Sigmoid colon (tissue), 6 donors: ENCODE measurements at regions not wholly inside any gene's neighbourhood (a gene's known extent, or its start where the extent isn't known, plus 50 kb on each side); places are given as distances from the start of the nearest gene placed in this dataset.
"Not testable (repeated sequence)": the region's sequence is repeated elsewhere in the genome, so short reads cannot be mapped to it uniquely, and the experiment has no call there.

ENCODE experiments used
- DNase-seq: peaks from one replicate; pipeline ENCODE4 v3.0.0-alpha.2; 2019
- H3K27ac ChIP-seq, 4 donors: fragments of 200-600 bp; sonication (generic); one replicate each; pipeline ENCODE4 v1.5.1; 2016 to 2019; ENCODE audit warnings: mild to moderate bottlenecking in 1 of 4
- H3K27me3 ChIP-seq, 3 donors: fragments of 200-600 bp; sonication (generic); one replicate each; pipeline ENCODE4 v1.5.1; 2019; ENCODE audit warnings: mild to moderate bottlenecking in 1 of 3
- H3K36me3 ChIP-seq, 4 donors: fragments of 200-600 bp; sonication (generic); one replicate each; pipeline ENCODE4 v1.5.1; 2016 to 2019
- H3K4me1 ChIP-seq, 4 donors: fragments of 200-600 bp; sonication (generic); one replicate each; pipeline ENCODE4 v1.5.1; 2017 to 2019
- H3K4me3 ChIP-seq, 4 donors: fragments of 200-600 bp; sonication (generic); one replicate each; pipeline ENCODE4 v1.5.1; 2017 to 2019; ENCODE audit warnings: mild to moderate bottlenecking in 2 of 4, moderate library complexity in 1 of 4
- H3K9me3 ChIP-seq, 4 donors: fragments of 200-600 bp in 3 of 4; sonication (generic) in 3 of 4; one replicate each; pipeline versions ENCODE4 v1.5.1 to v1.6.1; 2013 to 2019
- CTCF ChIP-seq, 4 experiments: fragments of 450-650 bp in 3 of 4; fragments of 200-600 bp in 1 of 4; IDR thresholded peaks; one replicate each; pipeline ENCODE4 v1.5.1; 2016 to 2019; ENCODE audit warnings: antibody characterized with exemption in 4 of 4, mild to moderate bottlenecking in 3 of 4, moderate library complexity in 2 of 4
- EP300 ChIP-seq, 4 donors: sonication (generic); formaldehyde crosslinking; IDR thresholded peaks; one replicate each; pipeline ENCODE4 v1.6.1; 2017; ENCODE audit warnings: antibody characterized with exemption in 4 of 4
- POLR2A ChIP-seq, 2 donors: fragments of 450-650 bp; IDR thresholded peaks; one replicate each; pipeline ENCODE4 v1.6.1; 2016; ENCODE audit warnings: antibody characterized with exemption in 2 of 2, mild to moderate bottlenecking in 2 of 2, moderate library complexity in 2 of 2
- POLR2AphosphoS5 ChIP-seq, 4 donors: sonication (generic); formaldehyde crosslinking; IDR thresholded peaks; one replicate each; pipeline ENCODE4 v1.6.1; 2017; ENCODE audit warnings: antibody characterized with exemption in 4 of 4
- WGBS, 2 donors: extraction: QIAGEN DNeasy Blood & Tissue Kit; methylation state at CpG; one replicate each; pipeline ENCODE4 v1.1.7; 2013; 5-methylcytosine and 5-hydroxymethylcytosine counted together
- intact Hi-C: fragments of 100-400 bp; cut with DNase I; formaldehyde crosslinking; loops from one replicate; pipeline ENCODE4 v1.15.1; 2023
- donor health status: healthy with polysubstance abuse.
- donor health status: healthy.

- H3K36me3 ChIP-seq, result no peaks in the 10 kb centered on the region
- no peak overlapping the region for H3K27ac ChIP-seq
- no peak for TF ChIP-seq POLR2AphosphoS5 (IDR thresholded peaks at IDR 0.05)
- no peak for TF ChIP-seq EP300 (IDR thresholded peaks at IDR 0.05)
- no peak for TF ChIP-seq CTCF (IDR thresholded peaks at IDR 0.05)
- no peak for TF ChIP-seq POLR2A (IDR thresholded peaks at IDR 0.05)
- H3K9me3 ChIP-seq, result peaks cover 0 to 3% (median under 1%) of the 10 kb centered on the region in 4 donors
- DNase-seq, result no peak
- WGBS, 2 donors, result 37 to 61% methylated on average over 2 of the region's 2 CpGs
- no peaks in the 10 kb centered on the region for H3K27me3 ChIP-seq
- H3K4me1 ChIP-seq, result no peaks in the 10 kb centered on the region
- intact Hi-C loops, result no loop called here
- no peak overlapping the region for H3K4me3 ChIP-seq
Observed at GRCh38 chr5:42315214-42315613, 108.0 kb upstream of the GHR start.

GRCh38 chr5:42317575-42317974 lies 105.7 kb upstream of the GHR start:
- TF ChIP-seq CTCF (IDR thresholded peaks at IDR 0.05), result no peak
- TF ChIP-seq EP300 (IDR thresholded peaks at IDR 0.05), result no peak
- no peak for TF ChIP-seq POLR2AphosphoS5 (IDR thresholded peaks at IDR 0.05)
- no peak for TF ChIP-seq POLR2A (IDR thresholded peaks at IDR 0.05)
- H3K9me3 ChIP-seq, result peaks cover 0 to 3% (median 1%) of the 10 kb centered on the region in 4 donors
- WGBS, 2 donors, result 81 to 86% methylated on average over 2 of the region's 2 CpGs
- H3K4me3 ChIP-seq, result no peak overlapping the region
- intact Hi-C loops, result no loop called here
- no peak overlapping the region for H3K27ac ChIP-seq
- no peaks in the 10 kb centered on the region for H3K4me1 ChIP-seq
- DNase-seq, result no peak
- H3K27me3 ChIP-seq, result no peaks in the 10 kb centered on the region
- H3K36me3 ChIP-seq, result no peaks in the 10 kb centered on the region

DNA sequence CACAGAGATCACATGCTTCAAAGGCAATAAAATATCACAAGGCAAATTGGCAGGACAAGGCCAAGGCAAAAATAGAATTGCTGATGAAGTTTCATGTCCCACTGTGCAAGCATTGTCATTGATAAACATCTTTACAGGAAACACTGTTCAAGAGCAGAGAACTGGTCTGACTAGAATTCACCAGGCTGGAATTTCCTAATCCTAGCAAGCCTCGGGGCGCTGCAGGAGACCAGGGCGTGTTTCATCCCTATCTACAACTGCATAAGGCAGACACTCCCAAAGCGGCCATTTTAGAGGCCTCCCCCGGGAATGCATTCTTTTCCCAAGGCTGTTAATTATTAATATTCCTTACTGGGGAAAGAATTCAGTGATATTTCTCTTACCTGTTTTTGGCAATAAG lies 103.7 kb upstream of the GHR start:
- H3K4me1 ChIP-seq, H3K9me3 ChIP-seq, intact Hi-C loops, H3K36me3 ChIP-seq, H3K4me3 ChIP-seq, H3K27me3 ChIP-seq, DNase-seq, H3K27ac ChIP-seq: not testable (repeated sequence)
- 71 to 84% methylated on average over 5 of the region's 5 CpGs for WGBS, 2 donors

- no peak overlapping the region for H3K4me3 ChIP-seq
- no peak for DNase-seq
- H3K27ac ChIP-seq, result no peak overlapping the region
- no peaks in the 10 kb centered on the region for H3K27me3 ChIP-seq
- 71 to 79% methylated on average over 1 of the region's 1 CpG for WGBS, 2 donors
- H3K4me1 ChIP-seq, result no peaks in the 10 kb centered on the region
- TF ChIP-seq POLR2A (IDR thresholded peaks at IDR 0.05) (no peak), POLR2AphosphoS5 (IDR thresholded peaks at IDR 0.05) (no peak), CTCF (IDR thresholded peaks at IDR 0.05) (no peak), EP300 (IDR thresholded peaks at IDR 0.05) (no peak)
- H3K36me3 ChIP-seq, result no peaks in the 10 kb centered on the region
- H3K9me3 ChIP-seq, result peaks cover 0 to 3% (median 1%) of the 10 kb centered on the region in 4 donors
- intact Hi-C loops, result no loop called here
Observed at GRCh38 chr5:42321785-42322184, 101.5 kb upstream of the GHR start.

- Histone ChIP-seq H3K9me3 (peaks cover 0 to 5% (median 0%) of the 10 kb centered on the region in 4 donors), H3K4me1 (no peaks in the 10 kb centered on the region), H3K27me3 (no peaks in the 10 kb centered on the region), H3K4me3 (no peak overlapping the region), H3K36me3 (no peaks in the 10 kb centered on the region), H3K27ac (no peak overlapping the region)
- WGBS, 2 donors, result 92 to 96% methylated on average over 3 of the region's 3 CpGs
- DNase-seq, result no peak
- no peak for TF ChIP-seq EP300 (IDR thresholded peaks at IDR 0.05)
- no peak for TF ChIP-seq POLR2AphosphoS5 (IDR thresholded peaks at IDR 0.05)
- TF ChIP-seq CTCF (IDR thresholded peaks at IDR 0.05), result no peak
- TF ChIP-seq POLR2A (IDR thresholded peaks at IDR 0.05), result no peak
- intact Hi-C loops, result no loop called here
Observed at GRCh38 chr5:42337143-42337542, 86.1 kb upstream of the GHR start.
